ENCODE measurements at regions not wholly inside any gene's neighbourhood (a gene's known extent, or its start where the extent isn't known, plus 50 kb on each side); places are given as distances from the start of the nearest gene placed in this dataset.

DNA sequence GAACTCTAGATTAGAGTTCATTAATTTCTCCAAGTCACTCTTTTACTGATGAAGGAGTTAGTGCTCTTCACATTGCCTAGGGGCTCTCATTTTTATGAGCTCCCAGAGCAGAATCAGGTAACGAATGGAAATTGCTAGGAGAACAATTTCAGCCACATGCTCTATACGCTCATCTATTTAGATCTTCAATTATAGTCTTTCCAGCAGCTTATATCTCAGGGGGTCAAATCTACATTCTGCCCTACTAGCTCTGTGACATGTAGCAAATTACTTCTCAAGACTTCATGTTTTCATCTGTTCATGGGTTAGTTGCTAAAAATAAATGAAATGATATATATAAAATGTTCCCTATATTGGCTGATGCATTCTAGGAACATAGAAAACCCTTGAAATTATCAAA lies 183.6 kb downstream of the PLPP3 start:
- Histone ChIP-seq H3K9me3 (ENCODE audit: low read length) (no peaks in the 10 kb centered on the region), H3K4me3 (ENCODE audit: low read depth, low read length, poor library complexity, severe bottlenecking) (no peak overlapping the region), H3K9me2 (ENCODE audit: low read depth, low read length) (no peaks in the 10 kb centered on the region), H3K27ac (ENCODE audit: low read depth, low read length, poor library complexity, severe bottlenecking) (no peak overlapping the region), H3K4me2 (ENCODE audit: low read length) (no peak overlapping the region), H3K27me3 (ENCODE audit: insufficient read depth, low read length) (no peaks in the 10 kb centered on the region), H3K4me1 (ENCODE audit: insufficient read depth, low read length, severe bottlenecking) (no peaks in the 10 kb centered on the region), H2AFZ (ENCODE audit: low read length) (no peak overlapping the region), H3F3A (ENCODE audit: insufficient read depth, low read length) (no peaks in the 10 kb centered on the region), H3K79me2 (ENCODE audit: insufficient read depth, low read length) (no peaks in the 10 kb centered on the region), H3K9ac (ENCODE audit: low read length) (no peak overlapping the region), H3K36me3 (ENCODE audit: insufficient read depth, low read length) (no peaks in the 10 kb centered on the region), H4K20me1 (ENCODE audit: insufficient read depth, low read length) (no peaks in the 10 kb centered on the region)
- TF ChIP-seq, protein P1, sequence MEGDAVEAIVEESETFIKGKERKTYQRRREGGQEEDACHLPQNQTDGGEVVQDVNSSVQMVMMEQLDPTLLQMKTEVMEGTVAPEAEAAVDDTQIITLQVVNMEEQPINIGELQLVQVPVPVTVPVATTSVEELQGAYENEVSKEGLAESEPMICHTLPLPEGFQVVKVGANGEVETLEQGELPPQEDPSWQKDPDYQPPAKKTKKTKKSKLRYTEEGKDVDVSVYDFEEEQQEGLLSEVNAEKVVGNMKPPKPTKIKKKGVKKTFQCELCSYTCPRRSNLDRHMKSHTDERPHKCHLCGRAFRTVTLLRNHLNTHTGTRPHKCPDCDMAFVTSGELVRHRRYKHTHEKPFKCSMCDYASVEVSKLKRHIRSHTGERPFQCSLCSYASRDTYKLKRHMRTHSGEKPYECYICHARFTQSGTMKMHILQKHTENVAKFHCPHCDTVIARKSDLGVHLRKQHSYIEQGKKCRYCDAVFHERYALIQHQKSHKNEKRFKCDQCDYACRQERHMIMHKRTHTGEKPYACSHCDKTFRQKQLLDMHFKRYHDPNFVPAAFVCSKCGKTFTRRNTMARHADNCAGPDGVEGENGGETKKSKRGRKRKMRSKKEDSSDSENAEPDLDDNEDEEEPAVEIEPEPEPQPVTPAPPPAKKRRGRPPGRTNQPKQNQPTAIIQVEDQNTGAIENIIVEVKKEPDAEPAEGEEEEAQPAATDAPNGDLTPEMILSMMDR (IDR thresholded peaks at IDR 0.05; ENCODE audit: low read length), result no peak
- no peak for TF ChIP-seq EZH2 (IDR thresholded peaks at IDR 0.05; ENCODE audit: borderline replicate concordance, low read length)

DNA sequence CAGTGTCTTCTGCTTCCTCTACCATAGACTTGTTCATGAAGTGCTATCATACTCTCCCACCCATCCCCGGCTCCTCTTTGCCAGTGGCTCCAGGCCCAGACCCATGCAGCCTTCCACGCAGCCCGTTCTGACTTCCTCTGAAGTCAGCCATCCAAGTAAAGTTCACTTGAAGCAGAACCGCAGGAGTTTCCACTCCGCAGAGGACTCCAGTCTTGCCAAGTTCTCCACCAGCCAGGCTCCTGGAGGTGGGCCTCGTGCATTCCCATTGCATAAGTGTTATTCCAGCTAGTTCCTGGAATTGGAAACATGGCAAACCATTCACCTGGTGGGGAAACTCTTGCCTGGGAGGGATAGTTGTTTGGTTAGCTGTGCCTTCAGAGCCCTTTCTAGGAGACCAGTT lies 185.1 kb downstream of the PLPP3 start:
- no peak overlapping the region for H3K9ac ChIP-seq (ENCODE audit: low read length)
- no peaks in the 10 kb centered on the region for H3K9me2 ChIP-seq (ENCODE audit: low read depth, low read length)
- H3K79me2 ChIP-seq (ENCODE audit: insufficient read depth, low read length), result no peaks in the 10 kb centered on the region
- no peaks in the 10 kb centered on the region for H3K4me1 ChIP-seq (ENCODE audit: insufficient read depth, low read length, severe bottlenecking)
- no peak overlapping the region for H3K4me2 ChIP-seq (ENCODE audit: low read length)
- TF ChIP-seq, protein P1 (IDR thresholded peaks at IDR 0.05; ENCODE audit: low read length), result no peak
- TF ChIP-seq EZH2 (IDR thresholded peaks at IDR 0.05; ENCODE audit: borderline replicate concordance, low read length), result no peak
- H3K4me3 ChIP-seq (ENCODE audit: low read depth, low read length, poor library complexity, severe bottlenecking), result no peak overlapping the region
- H3K27ac ChIP-seq (ENCODE audit: low read depth, low read length, poor library complexity, severe bottlenecking), result no peak overlapping the region
- H4K20me1 ChIP-seq (ENCODE audit: insufficient read depth, low read length), result no peaks in the 10 kb centered on the region
- H2AFZ ChIP-seq (ENCODE audit: low read length), result no peak overlapping the region
- no peaks in the 10 kb centered on the region for H3F3A ChIP-seq (ENCODE audit: insufficient read depth, low read length)
- H3K9me3 ChIP-seq (ENCODE audit: low read length), result no peaks in the 10 kb centered on the region
- H3K27me3 ChIP-seq (ENCODE audit: insufficient read depth, low read length), result no peaks in the 10 kb centered on the region
- no peaks in the 10 kb centered on the region for H3K36me3 ChIP-seq (ENCODE audit: insufficient read depth, low read length)

DNA sequence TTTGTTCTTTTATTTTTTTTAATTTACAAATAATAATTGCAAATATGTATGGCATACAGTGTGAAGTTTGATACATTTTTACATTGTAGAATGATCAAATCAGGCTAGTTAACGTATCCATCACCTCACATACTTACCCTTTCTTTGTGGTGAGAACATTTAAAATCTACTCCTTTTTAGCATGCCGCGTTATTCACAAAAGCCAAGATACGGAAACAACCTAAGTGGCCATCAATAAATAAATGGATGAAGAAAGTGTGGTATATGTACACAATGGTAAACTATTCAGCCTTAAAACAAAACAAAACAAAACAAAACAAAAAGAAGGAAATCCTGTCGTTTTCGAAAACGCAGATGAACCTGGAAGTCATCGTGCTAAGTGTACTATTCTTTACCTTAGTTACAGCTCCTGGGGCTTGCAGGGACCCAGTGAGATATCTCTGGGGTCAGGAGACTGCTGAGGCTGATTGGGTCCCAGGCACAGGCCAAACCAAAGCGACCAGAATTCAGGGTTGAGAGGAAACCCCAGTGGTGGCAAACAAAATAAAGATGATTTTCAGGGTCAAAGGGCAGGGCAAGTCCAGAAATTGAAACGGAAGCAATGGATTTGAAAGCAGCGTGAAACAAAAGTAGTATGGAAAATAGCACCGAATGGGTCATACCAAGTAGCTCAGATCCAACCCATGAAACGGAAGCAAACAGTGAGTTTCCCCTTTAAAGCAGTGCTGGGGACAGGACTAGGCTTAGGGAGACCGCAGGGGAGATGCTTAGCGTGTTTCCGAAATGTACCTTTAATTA lies 188.2 kb downstream of the PLPP3 start:
- no peaks in the 10 kb centered on the region for H4K20me1 ChIP-seq (ENCODE audit: insufficient read depth, low read length)
- H3K9ac ChIP-seq (ENCODE audit: low read length), result no peak overlapping the region
- H3K9me3 ChIP-seq (ENCODE audit: low read length), result no peaks in the 10 kb centered on the region
- H3K79me2 ChIP-seq (ENCODE audit: insufficient read depth, low read length), result no peaks in the 10 kb centered on the region
- no peak for TF ChIP-seq EZH2 (IDR thresholded peaks at IDR 0.05; ENCODE audit: borderline replicate concordance, low read length)
- TF ChIP-seq, protein P1 (IDR thresholded peaks at IDR 0.05; ENCODE audit: low read length), result no peak
- H3K4me1 ChIP-seq (ENCODE audit: insufficient read depth, low read length, severe bottlenecking), result no peaks in the 10 kb centered on the region
- H3K36me3 ChIP-seq (ENCODE audit: insufficient read depth, low read length), result no peaks in the 10 kb centered on the region
- H3K27me3 ChIP-seq (ENCODE audit: insufficient read depth, low read length), result no peaks in the 10 kb centered on the region
- no peaks in the 10 kb centered on the region for H3K9me2 ChIP-seq (ENCODE audit: low read depth, low read length)
- no peaks in the 10 kb centered on the region for H3F3A ChIP-seq (ENCODE audit: insufficient read depth, low read length)
- H3K4me2 ChIP-seq (ENCODE audit: low read length), result no peak overlapping the region
- no peak overlapping the region for H3K4me3 ChIP-seq (ENCODE audit: low read depth, low read length, poor library complexity, severe bottlenecking)
- H2AFZ ChIP-seq (ENCODE audit: low read length), result no peak overlapping the region
- H3K27ac ChIP-seq (ENCODE audit: low read depth, low read length, poor library complexity, severe bottlenecking), result no peak overlapping the region
